Glutamatergic neuron (in vitro differentiated cells): ENCODE measurements at regions not wholly inside any gene's neighbourhood (a gene's known extent, or its start where the extent isn't known, plus 50 kb on each side); places are given as distances from the start of the nearest gene placed in this dataset.

Experiments
- DNase-seq: peaks from one replicate; pipeline ENCODE4 v3.0.0; 2022
- H3K27ac Mint-ChIP-seq: one replicate; pipeline ENCODE4 v1.8.0; 2020; ENCODE audit warnings: mild to moderate bottlenecking, mixed read lengths, inconsistent platforms; ENCODE audit not compliant: unreplicated experiment
- H3K27me3 Mint-ChIP-seq: one replicate; pipeline ENCODE4 v1.8.0; 2020; ENCODE audit warnings: mild to moderate bottlenecking, moderate library complexity, mixed read lengths, inconsistent platforms; ENCODE audit not compliant: unreplicated experiment
- H3K36me3 Mint-ChIP-seq: one replicate; pipeline ENCODE4 v1.8.0; 2020; ENCODE audit warnings: mild to moderate bottlenecking, mixed read lengths, inconsistent platforms; ENCODE audit not compliant: unreplicated experiment
- H3K4me1 Mint-ChIP-seq: one replicate; pipeline ENCODE4 v1.8.0; 2020; ENCODE audit warnings: mild to moderate bottlenecking, low read depth, mixed read lengths, inconsistent platforms; ENCODE audit not compliant: unreplicated experiment
- H3K4me3 Mint-ChIP-seq: one replicate; pipeline ENCODE4 v1.8.0; 2020; ENCODE audit warnings: mild to moderate bottlenecking, mixed read lengths, inconsistent platforms; ENCODE audit not compliant: unreplicated experiment
- H3K9me3 Mint-ChIP-seq: one replicate; pipeline ENCODE4 v1.8.0; 2020; ENCODE audit warnings: mild to moderate bottlenecking, moderate library complexity, mixed read lengths, inconsistent platforms; ENCODE audit not compliant: unreplicated experiment
- CTCF ChIP-seq: fragments of 200-600 bp; sonication (generic); IDR thresholded peaks from one replicate; pipeline ENCODE4 v1.5.0; 2021; ENCODE audit not compliant: partially characterized antibody, unreplicated experiment

GRCh38 chr7:84705079-84705478, 481.8 kb downstream of the SEMA3D start:
- Mint-ChIP-seq H3K4me1 (no peaks in the 10 kb centered on the region), H3K27ac (no peak overlapping the region), H3K36me3 (no peaks in the 10 kb centered on the region), H3K27me3 (no peaks in the 10 kb centered on the region), H3K9me3 (no peaks in the 10 kb centered on the region), H3K4me3 (no peak overlapping the region)
- DNase-seq = no peak
- TF ChIP-seq CTCF = no peak

- no peaks in the 10 kb centered on the region for H3K9me3 Mint-ChIP-seq
- H3K27ac Mint-ChIP-seq = no peak overlapping the region
- H3K36me3 Mint-ChIP-seq = no peaks in the 10 kb centered on the region
- TF ChIP-seq CTCF = no peak
- DNase-seq = no peak
- H3K4me3 Mint-ChIP-seq = no peak overlapping the region
- no peaks in the 10 kb centered on the region for H3K4me1 Mint-ChIP-seq
- H3K27me3 Mint-ChIP-seq = no peaks in the 10 kb centered on the region
Measured at GRCh38 chr7:84704380-84704779, 482.5 kb downstream of the SEMA3D start.

- no peak overlapping the region for H3K27ac Mint-ChIP-seq
- no peak for TF ChIP-seq CTCF
Measured at GRCh38 chr7:84701524-84702306, 485.1 kb downstream of the SEMA3D start.

GRCh38 chr7:84700563-84701370, 486.1 kb downstream of the SEMA3D start:
- Mint-ChIP-seq H3K4me1 (no peaks in the 10 kb centered on the region), H3K9me3 (no peaks in the 10 kb centered on the region), H3K4me3 (no peak overlapping the region), H3K27ac (no peak overlapping the region), H3K27me3 (no peaks in the 10 kb centered on the region), H3K36me3 (no peaks in the 10 kb centered on the region)
- no peak for TF ChIP-seq CTCF
- no peak for DNase-seq

More at GRCh38 chr7:84701524-84702306, 485.1 kb downstream of the SEMA3D start:
- no peaks in the 10 kb centered on the region for H3K27me3 Mint-ChIP-seq
- no peaks in the 10 kb centered on the region for H3K36me3 Mint-ChIP-seq
- H3K4me3 Mint-ChIP-seq = no peak overlapping the region
- H3K9me3 Mint-ChIP-seq = no peaks in the 10 kb centered on the region
- DNase-seq = no peak
- no peaks in the 10 kb centered on the region for H3K4me1 Mint-ChIP-seq

GRCh38 chr7:84697506-84697905, 489.4 kb downstream of the SEMA3D start:
- no peak overlapping the region for H3K27ac Mint-ChIP-seq
- H3K9me3 Mint-ChIP-seq = peaks cover 2% of the 10 kb centered on the region
- H3K27me3 Mint-ChIP-seq = no peaks in the 10 kb centered on the region
- H3K4me3 Mint-ChIP-seq = no peak overlapping the region
- no peak for DNase-seq
- no peak for TF ChIP-seq CTCF
- no peaks in the 10 kb centered on the region for H3K36me3 Mint-ChIP-seq
- H3K4me1 Mint-ChIP-seq = no peaks in the 10 kb centered on the region
